ENCODE measurements at regions not wholly inside any gene's neighbourhood (a gene's known extent, or its start where the extent isn't known, plus 50 kb on each side); places are given as distances from the start of the nearest gene placed in this dataset.

DNA sequence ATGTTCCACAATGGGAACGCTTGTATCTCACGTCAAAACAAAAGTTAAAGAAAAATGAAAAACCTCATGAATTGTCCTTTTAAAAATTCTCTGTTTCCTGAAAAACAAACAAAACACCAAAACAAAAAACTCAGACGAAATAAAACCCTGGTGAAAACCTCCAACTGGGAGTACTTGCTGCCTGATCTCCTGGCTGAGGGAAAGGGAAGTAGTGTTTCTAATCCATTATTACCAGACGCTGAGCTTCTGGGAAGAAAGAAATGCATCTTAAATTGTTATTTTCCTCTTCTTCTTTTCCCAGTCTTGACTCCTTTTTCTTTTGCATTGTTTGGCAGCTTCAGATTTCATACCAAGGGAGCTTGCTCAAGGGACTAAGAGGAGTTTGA lies 243.2 kb upstream of the RGMA start:
- no peak overlapping the region for H3K4me3 Mint-ChIP-seq (ENCODE audit: unreplicated experiment)
- peaks cover 15% of the 10 kb centered on the region for H3K4me1 Mint-ChIP-seq (ENCODE audit: low read depth, unreplicated experiment)
- H3K36me3 ChIP-seq (ENCODE audit: insufficient read depth, low read length), result no peaks in the 10 kb centered on the region
- H3K27ac ChIP-seq (ENCODE audit: low read depth, low read length), result no peak overlapping the region
- FAIRE-seq, result no peak
- no peak overlapping the region for H2AFZ ChIP-seq (ENCODE audit: low read depth, low read length)
- H3K4me3 ChIP-seq (ENCODE audit: insufficient read depth, low read depth, low read length), result no peak overlapping the region
- no peaks in the 10 kb centered on the region for H3K4me1 ChIP-seq (ENCODE audit: insufficient read depth, low read length)
- peaks cover 42% of the 10 kb centered on the region for H3K27me3 Mint-ChIP-seq (ENCODE audit: low read depth, unreplicated experiment)
- no peak overlapping the region for H3K9ac ChIP-seq (ENCODE audit: low read length)
- H3K4me2 ChIP-seq (ENCODE audit: low read length), result no peak overlapping the region
- TF ChIP-seq EZH2 (IDR thresholded peaks at IDR 0.05; ENCODE audit: insufficient read depth, low read length), result no peak
- TF ChIP-seq, protein P1, sequence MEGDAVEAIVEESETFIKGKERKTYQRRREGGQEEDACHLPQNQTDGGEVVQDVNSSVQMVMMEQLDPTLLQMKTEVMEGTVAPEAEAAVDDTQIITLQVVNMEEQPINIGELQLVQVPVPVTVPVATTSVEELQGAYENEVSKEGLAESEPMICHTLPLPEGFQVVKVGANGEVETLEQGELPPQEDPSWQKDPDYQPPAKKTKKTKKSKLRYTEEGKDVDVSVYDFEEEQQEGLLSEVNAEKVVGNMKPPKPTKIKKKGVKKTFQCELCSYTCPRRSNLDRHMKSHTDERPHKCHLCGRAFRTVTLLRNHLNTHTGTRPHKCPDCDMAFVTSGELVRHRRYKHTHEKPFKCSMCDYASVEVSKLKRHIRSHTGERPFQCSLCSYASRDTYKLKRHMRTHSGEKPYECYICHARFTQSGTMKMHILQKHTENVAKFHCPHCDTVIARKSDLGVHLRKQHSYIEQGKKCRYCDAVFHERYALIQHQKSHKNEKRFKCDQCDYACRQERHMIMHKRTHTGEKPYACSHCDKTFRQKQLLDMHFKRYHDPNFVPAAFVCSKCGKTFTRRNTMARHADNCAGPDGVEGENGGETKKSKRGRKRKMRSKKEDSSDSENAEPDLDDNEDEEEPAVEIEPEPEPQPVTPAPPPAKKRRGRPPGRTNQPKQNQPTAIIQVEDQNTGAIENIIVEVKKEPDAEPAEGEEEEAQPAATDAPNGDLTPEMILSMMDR (IDR thresholded peaks at IDR 0.05; ENCODE audit: insufficient read depth, low read depth, low read length), result no peak
- H3K9me3 ChIP-seq (ENCODE audit: insufficient read depth, low read depth, low read length), result no peaks in the 10 kb centered on the region
- H3K27ac Mint-ChIP-seq (ENCODE audit: unreplicated experiment), result no peak overlapping the region
- peaks cover 4% of the 10 kb centered on the region for H3K9me3 Mint-ChIP-seq (ENCODE audit: unreplicated experiment)
- no peaks in the 10 kb centered on the region for H4K20me1 ChIP-seq (ENCODE audit: insufficient read depth, low read length)
- H3K79me2 ChIP-seq (ENCODE audit: insufficient read depth, low read length), result no peaks in the 10 kb centered on the region
- H3K27me3 ChIP-seq (ENCODE audit: insufficient read depth, low read length), result no peaks in the 10 kb centered on the region
- no peak for DNase-seq (ENCODE audit: low read depth)
- no peaks in the 10 kb centered on the region for H3K36me3 Mint-ChIP-seq (ENCODE audit: low read depth, unreplicated experiment)

DNA sequence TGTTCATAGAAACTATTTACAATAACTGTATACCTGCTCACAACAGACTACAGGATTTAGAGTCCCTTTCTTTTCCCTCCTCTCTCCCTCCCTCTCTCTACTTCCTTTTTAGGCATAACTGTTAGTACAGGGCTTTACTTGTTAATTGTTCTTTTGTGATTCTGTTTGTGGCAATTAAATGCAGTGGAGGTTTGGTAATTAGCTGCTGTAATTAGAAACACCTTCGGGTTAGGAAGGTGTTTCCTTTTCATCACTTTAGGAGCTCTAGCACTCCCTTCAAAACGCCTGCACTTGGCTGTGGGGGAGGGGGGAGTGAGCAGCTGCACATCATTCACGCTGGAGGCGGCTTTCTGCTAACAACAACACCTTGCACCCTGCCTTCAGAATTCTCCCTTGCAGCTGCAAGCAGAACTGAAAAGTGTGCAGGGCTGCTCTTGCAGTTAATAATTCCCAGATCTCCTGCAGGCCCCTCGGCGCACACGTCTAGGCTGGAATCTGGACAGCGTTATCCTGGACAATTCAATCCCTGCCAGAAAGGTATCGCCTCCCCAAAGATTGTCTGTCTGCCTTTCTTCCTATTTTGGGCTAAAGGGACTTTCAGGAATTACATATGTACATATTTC lies 242.6 kb upstream of the RGMA start:
- H3K36me3 Mint-ChIP-seq (ENCODE audit: low read depth, unreplicated experiment), result no peaks in the 10 kb centered on the region
- H3K4me1 Mint-ChIP-seq (ENCODE audit: low read depth, unreplicated experiment), result peaks cover 15% of the 10 kb centered on the region
- H4K20me1 ChIP-seq (ENCODE audit: insufficient read depth, low read length), result no peaks in the 10 kb centered on the region
- no peak overlapping the region for H3K27ac ChIP-seq (ENCODE audit: low read depth, low read length)
- no peak for FAIRE-seq
- no peaks in the 10 kb centered on the region for H3K27me3 ChIP-seq (ENCODE audit: insufficient read depth, low read length)
- H3K27ac Mint-ChIP-seq (ENCODE audit: unreplicated experiment), result no peak overlapping the region
- H3K27me3 Mint-ChIP-seq (ENCODE audit: low read depth, unreplicated experiment), result peaks cover 42% of the 10 kb centered on the region
- no peak overlapping the region for H3K9ac ChIP-seq (ENCODE audit: low read length)
- H3K36me3 ChIP-seq (ENCODE audit: insufficient read depth, low read length), result no peaks in the 10 kb centered on the region
- H3K4me3 Mint-ChIP-seq (ENCODE audit: unreplicated experiment), result peak overlapping the region; percentile 55
- H3K9me3 Mint-ChIP-seq (ENCODE audit: unreplicated experiment), result peaks cover 4% of the 10 kb centered on the region
- no peak overlapping the region for H2AFZ ChIP-seq (ENCODE audit: low read depth, low read length)
- no peak overlapping the region for H3K4me2 ChIP-seq (ENCODE audit: low read length)
- no peaks in the 10 kb centered on the region for H3K79me2 ChIP-seq (ENCODE audit: insufficient read depth, low read length)
- H3K4me3 ChIP-seq (ENCODE audit: insufficient read depth, low read depth, low read length), result no peak overlapping the region
- no peaks in the 10 kb centered on the region for H3K9me3 ChIP-seq (ENCODE audit: insufficient read depth, low read depth, low read length)
- no peak for TF ChIP-seq EZH2 (IDR thresholded peaks at IDR 0.05; ENCODE audit: insufficient read depth, low read length)
- TF ChIP-seq, protein P1 (IDR thresholded peaks at IDR 0.05; ENCODE audit: insufficient read depth, low read depth, low read length), result no peak
- DNase-seq (ENCODE audit: low read depth), result no peak
- no peaks in the 10 kb centered on the region for H3K4me1 ChIP-seq (ENCODE audit: insufficient read depth, low read length)

DNA sequence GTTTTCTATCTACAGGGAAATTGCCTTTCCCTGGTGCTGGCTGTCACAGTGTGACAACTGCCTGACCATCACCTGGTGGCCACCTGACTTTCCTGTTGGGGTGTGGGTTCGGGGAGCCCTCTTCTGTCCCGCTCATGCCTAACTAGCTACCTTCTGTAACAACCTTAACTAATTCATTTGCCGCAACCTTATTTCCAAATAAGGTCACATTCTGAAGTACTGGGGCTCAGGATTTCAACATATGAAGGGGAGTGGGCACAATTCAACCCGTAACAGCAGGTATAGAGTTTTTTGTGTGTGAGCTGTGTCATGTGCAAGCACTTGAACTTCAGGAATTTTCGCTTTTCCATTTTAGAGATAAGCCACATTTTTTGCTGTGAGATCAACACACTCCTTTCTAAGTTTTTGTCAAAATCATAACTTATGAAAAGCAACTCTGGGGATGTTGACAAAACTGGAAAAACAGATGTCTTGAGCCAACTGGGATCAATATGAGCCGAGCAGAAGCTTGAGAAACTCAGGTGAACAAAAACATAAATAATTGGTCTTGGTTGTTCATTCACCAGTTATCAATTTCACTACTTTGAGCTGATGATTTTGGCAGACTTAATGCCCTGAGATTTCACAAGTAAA lies 242.0 kb upstream of the RGMA start:
- H3K79me2 ChIP-seq (ENCODE audit: insufficient read depth, low read length), result no peaks in the 10 kb centered on the region
- Mint-ChIP-seq H3K36me3 (ENCODE audit: low read depth, unreplicated experiment) (no peaks in the 10 kb centered on the region), H3K27ac (ENCODE audit: unreplicated experiment) (no peak overlapping the region), H3K9me3 (ENCODE audit: unreplicated experiment) (peaks cover 4% of the 10 kb centered on the region), H3K4me1 (ENCODE audit: low read depth, unreplicated experiment) (peaks cover 15% of the 10 kb centered on the region), H3K27me3 (ENCODE audit: low read depth, unreplicated experiment) (peaks cover 42% of the 10 kb centered on the region), H3K4me3 (ENCODE audit: unreplicated experiment) (no peak overlapping the region)
- H3K4me3 ChIP-seq (ENCODE audit: insufficient read depth, low read depth, low read length), result no peak overlapping the region
- H3K9ac ChIP-seq (ENCODE audit: low read length), result no peak overlapping the region
- no peaks in the 10 kb centered on the region for H3K4me1 ChIP-seq (ENCODE audit: insufficient read depth, low read length)
- H3K27ac ChIP-seq (ENCODE audit: low read depth, low read length), result no peak overlapping the region
- no peak overlapping the region for H3K4me2 ChIP-seq (ENCODE audit: low read length)
- no peaks in the 10 kb centered on the region for H3K27me3 ChIP-seq (ENCODE audit: insufficient read depth, low read length)
- no peak overlapping the region for H2AFZ ChIP-seq (ENCODE audit: low read depth, low read length)
- no peak for DNase-seq (ENCODE audit: low read depth)
- no peaks in the 10 kb centered on the region for H3K9me3 ChIP-seq (ENCODE audit: insufficient read depth, low read depth, low read length)
- FAIRE-seq, result no peak
- no peak for TF ChIP-seq EZH2 (IDR thresholded peaks at IDR 0.05; ENCODE audit: insufficient read depth, low read length)
- TF ChIP-seq, protein P1 (IDR thresholded peaks at IDR 0.05; ENCODE audit: insufficient read depth, low read depth, low read length), result no peak
- no peaks in the 10 kb centered on the region for H3K36me3 ChIP-seq (ENCODE audit: insufficient read depth, low read length)
- H4K20me1 ChIP-seq (ENCODE audit: insufficient read depth, low read length), result no peaks in the 10 kb centered on the region
